HEK293 (cell line): ENCODE measurements at regions not wholly inside any gene's neighbourhood (a gene's known extent, or its start where the extent isn't known, plus 50 kb on each side); places are given as distances from the start of the nearest gene placed in this dataset.

Source experiments
- CTCF ChIA-PET: fragments of 350-600 bp; formaldehyde crosslinking; extraction: SDS; loops from one replicate; lab custom pipeline; 2021; ENCODE audit warnings: antibody characterized with exemption; lab: Yijun Ruan, JAX
- POLR2A ChIA-PET: fragments of 300-600 bp; formaldehyde crosslinking; extraction: SDS; loops from one replicate; lab custom pipeline; 2020; ENCODE audit warnings: antibody characterized with exemption, inconsistent platforms; lab: Yijun Ruan, JAX
- H3K27ac ChIP-seq: fragments of 200-500 bp; sonication (Bioruptor generic); 2 replicates; pipeline ENCODE4 v1.5.1; 2014; ENCODE audit warnings: low read depth, low read length, control low read depth, inconsistent platforms; ENCODE audit errors: extremely low read depth
- H3K36me3 ChIP-seq, 2 experiments: fragments of 200-500 bp in 1 of 2; sonication (Bioruptor generic) in 1 of 2; 1 replicate in 1 of 2; 2 replicates in 1 of 2; pipeline ENCODE4 v1.5.1; 2014 to 2017; ENCODE audit warnings: inconsistent platforms in 2 of 2, low read length in 2 of 2; ENCODE audit not compliant: control insufficient read depth in 2 of 2, insufficient read depth in 1 of 2
- H3K4me1 ChIP-seq: fragments of 200-500 bp; sonication (Bioruptor generic); 2 replicates; pipeline ENCODE4 v1.5.1; 2014; ENCODE audit warnings: mild to moderate bottlenecking, low read length, inconsistent platforms; ENCODE audit not compliant: control insufficient read depth, insufficient read depth
- H3K4me3 ChIP-seq: 2 replicates; pipeline ENCODE4 v1.5.1; 2011; ENCODE audit warnings: low read depth, mild to moderate bottlenecking, control low read depth, low read length, moderate library complexity
- H3K9me3 ChIP-seq: fragments of 200-500 bp; sonication (Bioruptor generic); 2 replicates; pipeline ENCODE4 v1.5.1; 2014; ENCODE audit warnings: low read depth, low read length, inconsistent platforms; ENCODE audit not compliant: control insufficient read depth, insufficient read depth
- BCL11A ChIP-seq: fragments of 450-650 bp; formaldehyde crosslinking; IDR thresholded peaks from 2 replicates; pipeline ENCODE4 v1.5.1; 2016; ENCODE audit warnings: low read depth, missing biosample characterization, missing genetic modification characterization
- EGR2 ChIP-seq: fragments of 450-650 bp; formaldehyde crosslinking; IDR thresholded peaks from 2 replicates; pipeline ENCODE4 v1.5.1; 2016; ENCODE audit warnings: low read depth, missing biosample characterization, missing genetic modification characterization
- GFI1B ChIP-seq: fragments of 450-650 bp; formaldehyde crosslinking; IDR thresholded peaks from 2 replicates; pipeline ENCODE4 v1.5.1; 2016; ENCODE audit warnings: missing biosample characterization, missing genetic modification characterization
- IKZF3 ChIP-seq: fragments of 450-650 bp; IDR thresholded peaks from 2 replicates; pipeline ENCODE4 v1.5.0; 2018; ENCODE audit warnings: missing biosample characterization, mild to moderate bottlenecking, missing genetic modification characterization, moderate library complexity
- KLF9 ChIP-seq: fragments of 450-650 bp; formaldehyde crosslinking; IDR thresholded peaks from 2 replicates; pipeline ENCODE4 v1.5.1; 2016; ENCODE audit warnings: missing biosample characterization, missing genetic modification characterization, low read depth
- OSR2 ChIP-seq: fragments of 450-650 bp; formaldehyde crosslinking; IDR thresholded peaks from 2 replicates; pipeline ENCODE4 v1.5.1; 2016; ENCODE audit warnings: missing biosample characterization, missing genetic modification characterization
- ZBTB26 ChIP-seq: fragments of 450-650 bp; formaldehyde crosslinking; optimal IDR thresholded peaks from 2 replicates; pipeline ENCODE3; 2016; ENCODE audit warnings: missing biosample characterization, mild to moderate bottlenecking, missing genetic modification characterization
- ZFHX2 ChIP-seq: fragments of 450-650 bp; formaldehyde crosslinking; conservative IDR thresholded peaks from 2 replicates; pipeline ENCODE4 v1.5.1; 2016; ENCODE audit warnings: missing biosample characterization, missing genetic modification characterization
- ZFP37 ChIP-seq: fragments of 450-650 bp; formaldehyde crosslinking; IDR thresholded peaks from 2 replicates; pipeline ENCODE4 v1.5.1; 2016; ENCODE audit warnings: missing biosample characterization, missing genetic modification characterization
- ZNF112 ChIP-seq: fragments of 450-650 bp; formaldehyde crosslinking; IDR thresholded peaks from 2 replicates; pipeline ENCODE4 v1.5.0; 2017; ENCODE audit warnings: missing biosample characterization, missing genetic modification characterization
- ZNF114 ChIP-seq: fragments of 450-650 bp; formaldehyde crosslinking; IDR thresholded peaks from 2 replicates; pipeline ENCODE4 v1.5.0; 2017; ENCODE audit warnings: missing biosample characterization, missing genetic modification characterization
- ZNF132 ChIP-seq: fragments of 450-650 bp; formaldehyde crosslinking; IDR thresholded peaks from 2 replicates; pipeline ENCODE4 v1.5.1; 2017; ENCODE audit warnings: missing biosample characterization, missing genetic modification characterization, borderline replicate concordance
- ZNF157 ChIP-seq: fragments of 450-650 bp; formaldehyde crosslinking; IDR thresholded peaks from 2 replicates; pipeline ENCODE4 v1.5.1; 2016; ENCODE audit warnings: missing biosample characterization, missing genetic modification characterization
- ZNF174 ChIP-seq: fragments of 450-650 bp; formaldehyde crosslinking; IDR thresholded peaks from 2 replicates; pipeline ENCODE4 v1.5.0; 2017; ENCODE audit warnings: missing biosample characterization, mild to moderate bottlenecking, missing genetic modification characterization
- ZNF18 ChIP-seq: fragments of 450-650 bp; formaldehyde crosslinking; IDR thresholded peaks from 2 replicates; pipeline ENCODE4 v1.5.1; 2016; ENCODE audit warnings: missing biosample characterization, missing genetic modification characterization
- ZNF184 ChIP-seq: fragments of 450-650 bp; IDR thresholded peaks from 2 replicates; pipeline ENCODE4 v1.5.1; 2018; ENCODE audit warnings: missing biosample characterization, mild to moderate bottlenecking, missing genetic modification characterization
- ZNF266 ChIP-seq: fragments of 450-650 bp; formaldehyde crosslinking; IDR thresholded peaks from 2 replicates; pipeline ENCODE4 v1.5.1; 2016; ENCODE audit warnings: missing biosample characterization, missing genetic modification characterization, low read depth
- ZNF302 ChIP-seq: fragments of 450-650 bp; formaldehyde crosslinking; IDR thresholded peaks from 2 replicates; pipeline ENCODE4 v1.5.1; 2016; ENCODE audit warnings: missing biosample characterization, missing genetic modification characterization, low read depth
- ZNF341 ChIP-seq: fragments of 450-650 bp; formaldehyde crosslinking; IDR thresholded peaks from 2 replicates; pipeline ENCODE4; 2016; ENCODE audit warnings: low read depth, missing biosample characterization, missing genetic modification characterization
- ZNF449 ChIP-seq: fragments of 450-650 bp; formaldehyde crosslinking; IDR thresholded peaks from 2 replicates; pipeline ENCODE4 v1.5.1; 2017; ENCODE audit warnings: missing biosample characterization, mild to moderate bottlenecking, missing genetic modification characterization, moderate library complexity
- ZNF48 ChIP-seq: fragments of 450-650 bp; formaldehyde crosslinking; IDR thresholded peaks from 2 replicates; pipeline ENCODE4 v1.5.1; 2016; ENCODE audit warnings: missing biosample characterization, missing genetic modification characterization
- ZNF530 ChIP-seq: fragments of 450-650 bp; formaldehyde crosslinking; IDR thresholded peaks from 2 replicates; pipeline ENCODE4 v1.5.1; 2016; ENCODE audit warnings: low read depth, missing biosample characterization, missing genetic modification characterization
- ZNF555 ChIP-seq: fragments of 450-650 bp; formaldehyde crosslinking; conservative IDR thresholded peaks from 2 replicates; pipeline ENCODE4 v1.5.1; 2017; ENCODE audit warnings: missing biosample characterization, mild to moderate bottlenecking, missing genetic modification characterization, inconsistent platforms
- ZNF571 ChIP-seq: fragments of 450-650 bp; formaldehyde crosslinking; IDR thresholded peaks from 2 replicates; pipeline ENCODE4 v1.5.0; 2017; ENCODE audit warnings: missing biosample characterization, missing genetic modification characterization
- ZNF843 ChIP-seq: fragments of 450-650 bp; formaldehyde crosslinking; IDR thresholded peaks from 2 replicates; pipeline ENCODE4 v1.5.1; 2016; ENCODE audit warnings: missing biosample characterization, missing genetic modification characterization
- ZSCAN5A ChIP-seq: fragments of 450-650 bp; formaldehyde crosslinking; IDR thresholded peaks from 2 replicates; pipeline ENCODE4 v1.5.1; 2016; ENCODE audit warnings: missing biosample characterization, missing genetic modification characterization
- TF ChIP-seq, protein P1 (sequence below): sonication (generic); formaldehyde crosslinking; IDR thresholded peaks from 2 replicates; pipeline ENCODE4 v1.8.1; 2022; ENCODE audit warnings: mild to moderate bottlenecking, moderate library complexity, missing genetic modification reagents

- CTCF ChIA-PET = no interaction called here
Measured at GRCh38 chr3:118573912-118574311, 460.7 kb downstream of the IGSF11 start.

DNA sequence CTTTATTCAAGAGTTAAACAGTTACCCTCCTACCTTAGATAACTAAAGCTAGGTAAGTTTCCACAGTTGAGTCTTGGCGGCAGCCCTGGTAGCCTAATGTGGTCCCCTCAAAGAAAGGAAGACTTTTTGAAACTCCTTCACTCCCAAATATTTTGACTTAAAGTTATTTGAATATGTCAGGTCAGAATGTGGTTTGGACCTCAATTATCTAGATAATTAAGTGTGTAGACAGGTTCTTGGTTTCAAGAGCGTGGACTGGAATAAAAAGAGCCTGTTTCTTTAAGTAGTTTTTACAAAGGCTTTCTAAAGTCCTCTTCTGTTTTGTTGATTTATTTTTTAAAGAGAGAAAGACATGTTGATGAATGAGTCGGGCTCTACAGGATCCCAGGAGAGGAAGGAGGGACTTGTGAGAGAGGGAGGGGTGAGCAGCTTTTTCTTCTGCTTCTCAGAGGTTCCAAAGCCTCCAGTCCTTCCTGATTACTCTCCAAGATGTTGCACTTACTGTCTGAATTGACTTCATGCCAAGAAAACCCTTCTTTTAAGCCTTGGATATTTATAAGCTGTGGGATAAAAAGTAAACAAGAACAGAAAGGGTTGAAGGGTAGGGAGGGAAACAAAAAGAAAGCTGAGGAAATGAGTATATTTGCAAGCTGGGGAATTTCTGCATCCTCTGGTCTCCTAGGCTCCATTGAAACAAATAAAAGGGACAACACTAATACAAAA is 457.4 kb downstream of the IGSF11 start:
- ChIA-PET POLR2A (no interaction called here), CTCF (interaction anchor here (0.7 kb wide), 1 partner anchor 545 kb away, joined by 3 read pairs; no protein-coding TSS in a partner anchor)
- Histone ChIP-seq H3K4me1 (no peaks in the 10 kb centered on the region), H3K4me3 (no peak overlapping the region), H3K9me3 (no peaks in the 10 kb centered on the region), H3K36me3 (no peaks in the 10 kb centered on the region), H3K27ac (no peak overlapping the region)
- TF ChIP-seq ZNF341 (tag by site-specific recombination) (no peak), KLF9 (tag by site-specific recombination) (no peak), ZFP37 (tag by site-specific recombination) (no peak), IKZF3 (tag by site-specific recombination) (no peak), ZBTB26 (no peak), ZSCAN5A (tag by site-specific recombination) (no peak), ZNF266 (no peak), ZNF571 (no peak), ZNF132 (tag by site-specific recombination) (no peak), ZFHX2 (tag by site-specific recombination) (no peak), EGR2 (tag by site-specific recombination) (no peak)

More at GRCh38 chr3:118573912-118574311, 460.7 kb downstream of the IGSF11 start:
- TF ChIP-seq ZNF18 (tag by site-specific recombination) (no peak), OSR2 (tag by site-specific recombination) (no peak), ZNF843 (tag by site-specific recombination) (no peak), ZNF48 (tag by site-specific recombination) (no peak), ZNF174 (tag by site-specific recombination) (no peak), ZNF530 (tag by site-specific recombination) (no peak), ZNF114 (tag by site-specific recombination) (no peak), ZNF112 (tag by site-specific recombination) (no peak), ZNF157 (tag by site-specific recombination) (no peak), GFI1B (tag by site-specific recombination) (no peak), ZNF555 (no peak), ZNF449 (tag by site-specific recombination) (no peak), ZNF302 (no peak), BCL11A (no peak), ZNF184 (tag by site-specific recombination) (no peak)
- TF ChIP-seq, protein P1, sequence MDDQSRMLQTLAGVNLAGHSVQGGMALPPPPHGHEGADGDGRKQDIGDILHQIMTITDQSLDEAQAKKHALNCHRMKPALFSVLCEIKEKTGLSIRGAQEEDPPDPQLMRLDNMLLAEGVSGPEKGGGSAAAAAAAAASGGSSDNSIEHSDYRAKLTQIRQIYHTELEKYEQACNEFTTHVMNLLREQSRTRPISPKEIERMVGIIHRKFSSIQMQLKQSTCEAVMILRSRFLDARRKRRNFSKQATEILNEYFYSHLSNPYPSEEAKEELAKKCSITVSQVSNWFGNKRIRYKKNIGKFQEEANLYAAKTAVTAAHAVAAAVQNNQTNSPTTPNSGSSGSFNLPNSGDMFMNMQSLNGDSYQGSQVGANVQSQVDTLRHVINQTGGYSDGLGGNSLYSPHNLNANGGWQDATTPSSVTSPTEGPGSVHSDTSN = no peak
- Histone ChIP-seq H3K9me3 (no peaks in the 10 kb centered on the region), H3K4me1 (no peaks in the 10 kb centered on the region), H3K36me3 (no peaks in the 10 kb centered on the region), H3K27ac (no peak overlapping the region), H3K4me3 (no peak overlapping the region)
- POLR2A ChIA-PET = no interaction called here
